SK-N-MC (cell line): ENCODE measurements at regions not wholly inside any gene's neighbourhood (a gene's known extent, or its start where the extent isn't known, plus 50 kb on each side); places are given as distances from the start of the nearest gene placed in this dataset.
A peak's percentile ranks its signal among the peaks of the same experiment; 100 is the strongest.

Experiments used
- DNase-seq: peaks from one replicate; pipeline ENCODE4 v3.0.0-alpha.2; 2011; ENCODE audit warnings: low read depth, low spot score
- H3K27ac ChIP-seq: fragments of 200-600 bp; sonication (generic); 2 replicates; pipeline ENCODE4 v1.5.1; 2016; ENCODE audit warnings: mixed run types
- H3K36me3 ChIP-seq: fragments of 200-600 bp; sonication (generic); 2 replicates; pipeline ENCODE4 v1.6.1; 2017; ENCODE audit warnings: antibody characterized with exemption, low read length, mixed read lengths; ENCODE audit not compliant: insufficient read depth
- H3K4me3 ChIP-seq: fragments of 200-600 bp; sonication (generic); 2 replicates; pipeline ENCODE4 v1.5.1; 2016
- H3K9ac ChIP-seq: fragments of 200-600 bp; sonication (generic); 2 replicates; pipeline ENCODE4 v1.8.0; 2017; ENCODE audit warnings: mixed run types, mixed read lengths; ENCODE audit not compliant: insufficient read length
- H3K9me3 ChIP-seq: fragments of 200-600 bp; sonication (generic); 2 replicates; pipeline ENCODE4 v1.6.1; 2017; ENCODE audit warnings: low read depth, mild to moderate bottlenecking, antibody characterized with exemption, low read length, moderate library complexity, mixed read lengths
- EZH2 ChIP-seq: fragments of 200-600 bp; sonication (generic); IDR thresholded peaks from one replicate; pipeline ENCODE4 v1.6.1; 2017; ENCODE audit warnings: antibody characterized with exemption
- FOXP2 ChIP-seq: optimal IDR thresholded peaks from 2 replicates; pipeline ENCODE3; 2011; ENCODE audit warnings: mild to moderate bottlenecking, moderate library complexity; ENCODE audit not compliant: insufficient read depth; ENCODE audit errors: extremely low read length, control extremely low read depth
- POLR2AphosphoS5 ChIP-seq: IDR thresholded peaks from 2 replicates; pipeline ENCODE4 v1.6.1; 2012; ENCODE audit warnings: mild to moderate bottlenecking, low read depth, low read length, borderline replicate concordance

DNA sequence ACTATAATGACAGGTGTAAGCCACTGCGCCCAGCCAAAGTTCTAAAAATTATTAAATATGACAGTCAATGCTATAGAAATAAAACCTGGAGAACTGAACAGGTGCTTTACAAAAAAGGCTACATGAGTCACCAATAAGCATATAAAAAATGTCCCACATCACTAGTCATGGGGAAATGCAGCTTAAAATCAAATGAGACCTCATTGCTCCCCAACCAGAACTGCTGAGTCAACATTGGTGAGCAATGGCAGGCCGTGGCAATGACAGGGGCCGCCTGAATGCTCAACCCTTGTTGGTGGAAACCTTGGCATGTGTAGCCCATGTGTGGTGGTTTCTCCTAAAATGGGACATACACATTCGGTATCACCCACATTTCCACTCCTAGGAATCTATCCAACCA lies 352.3 kb upstream of the KLF6 start:
- Histone ChIP-seq H3K9me3 (no peaks in the 10 kb centered on the region), H3K36me3 (no peaks in the 10 kb centered on the region), H3K4me3 (no peak overlapping the region), H3K27ac (no peak overlapping the region), H3K9ac (no peak overlapping the region)
- DNase-seq = no peak
- TF ChIP-seq EZH2 (no peak), POLR2AphosphoS5 (no peak), FOXP2 (no peak)

DNA sequence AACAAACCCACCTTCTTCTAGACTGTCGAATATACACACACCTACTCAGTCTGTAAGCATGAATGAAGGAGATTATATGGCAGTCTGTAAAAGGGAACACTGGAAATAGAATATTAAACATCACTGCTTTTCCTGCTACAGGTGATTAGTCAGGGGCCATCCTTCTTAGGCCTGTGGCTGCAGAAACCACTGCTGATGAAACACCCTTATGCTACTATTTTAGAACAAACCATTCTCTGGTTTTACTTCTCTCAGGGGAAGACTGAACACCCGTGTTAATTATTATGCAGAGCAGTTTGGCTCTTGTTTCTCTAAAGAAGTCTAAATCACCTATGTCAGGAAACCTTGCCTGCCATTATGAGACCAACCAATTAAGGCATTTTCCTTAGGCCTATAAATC lies 351.1 kb upstream of the KLF6 start:
- H3K9me3 ChIP-seq = no peaks in the 10 kb centered on the region
- H3K36me3 ChIP-seq = no peaks in the 10 kb centered on the region
- no peak for DNase-seq
- TF ChIP-seq POLR2AphosphoS5 (no peak), FOXP2 (no peak), EZH2 (no peak)
- H3K4me3 ChIP-seq = no peak overlapping the region
- no peak overlapping the region for H3K27ac ChIP-seq
- no peak overlapping the region for H3K9ac ChIP-seq

DNA sequence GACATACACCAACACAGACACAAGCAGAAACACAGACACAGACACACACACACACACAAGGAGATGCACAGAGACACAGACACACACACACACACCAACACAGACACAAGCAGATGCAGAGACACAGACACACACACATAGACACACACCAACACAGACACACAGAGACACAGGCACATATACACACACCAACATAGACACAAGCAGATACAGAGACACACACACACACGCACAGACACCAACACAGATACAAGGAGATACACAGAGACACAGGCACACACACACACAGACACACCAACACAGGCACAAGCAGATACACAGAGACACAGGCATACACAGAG lies 347.2 kb upstream of the KLF6 start:
- H3K4me3 ChIP-seq = peak overlapping the region; percentile 33; the same call in 1 of the 2 replicates
- no peak overlapping the region for H3K9ac ChIP-seq
- DNase-seq = no peak
- no peaks in the 10 kb centered on the region for H3K9me3 ChIP-seq
- no peak for TF ChIP-seq FOXP2
- no peak for TF ChIP-seq POLR2AphosphoS5
- no peak for TF ChIP-seq EZH2
- H3K36me3 ChIP-seq = no peaks in the 10 kb centered on the region
- H3K27ac ChIP-seq = peak overlapping the region; percentile 87; the same call in 1 of the 2 replicates

DNA sequence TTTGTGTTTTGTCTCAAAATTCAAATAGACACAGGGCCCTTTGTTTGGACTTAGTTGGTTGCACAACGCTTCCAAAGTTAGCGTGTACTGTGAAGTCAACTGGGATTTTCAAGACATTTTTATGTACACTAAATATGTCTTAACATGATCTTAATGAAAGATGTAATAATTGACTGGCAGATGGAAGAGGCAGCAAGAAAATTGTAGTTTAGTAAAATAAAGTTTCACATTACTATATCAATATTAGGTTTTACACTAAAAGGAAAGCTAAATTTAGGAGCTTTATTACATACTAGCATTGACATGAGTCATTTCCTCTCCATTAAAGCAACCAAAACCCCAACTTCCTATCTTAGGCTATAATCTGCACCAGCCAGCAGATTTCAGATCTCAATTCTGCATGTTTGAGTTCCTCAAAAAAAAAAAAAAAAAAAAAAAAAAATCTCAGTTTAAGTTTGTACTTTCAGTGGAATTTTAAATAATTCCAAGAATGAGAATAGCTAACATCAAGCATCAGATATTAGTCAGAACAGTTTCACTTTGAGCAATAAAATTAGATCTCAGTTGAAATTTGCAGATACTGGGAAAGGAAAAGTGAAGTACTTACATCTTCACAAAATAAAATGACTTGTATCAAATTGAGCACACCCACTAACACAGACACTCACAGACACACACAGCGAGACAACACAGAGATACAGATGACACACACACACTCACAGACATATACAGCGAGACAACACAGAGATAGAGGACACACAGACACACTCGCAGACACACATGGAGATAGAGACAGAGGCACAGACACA lies 346.6 kb upstream of the KLF6 start:
- Histone ChIP-seq H3K4me3 (peak overlapping the region; percentile 62), H3K36me3 (no peaks in the 10 kb centered on the region), H3K9ac (peak overlapping the region; percentile 51), H3K27ac (peak overlapping the region; percentile 87), H3K9me3 (no peaks in the 10 kb centered on the region)
- TF ChIP-seq EZH2 = no peak
- peak; percentile 23; the same call in 1 of the 2 replicates for TF ChIP-seq POLR2AphosphoS5
- TF ChIP-seq FOXP2 = no peak
- DNase-seq = peak; percentile 71

DNA sequence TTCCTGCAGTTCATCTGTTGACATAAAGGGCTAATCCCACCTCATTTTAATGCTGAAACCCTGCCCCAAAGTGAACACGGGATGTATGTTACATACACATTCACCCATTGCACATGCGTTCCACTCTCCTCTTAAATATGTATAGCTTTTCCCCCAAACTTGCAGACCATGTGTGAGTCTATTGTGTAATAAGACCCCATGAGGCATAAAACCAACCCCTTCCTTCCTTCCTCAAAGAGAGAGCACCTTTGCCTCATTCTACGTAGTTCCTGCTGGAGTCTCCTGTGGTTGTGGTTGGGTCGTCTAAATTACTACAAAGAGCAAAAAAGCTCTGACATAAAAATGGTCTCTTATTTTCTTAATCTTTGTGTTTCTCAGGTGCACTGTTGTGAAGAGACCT lies 345.7 kb upstream of the KLF6 start:
- H3K9ac ChIP-seq = no peak overlapping the region

DNA sequence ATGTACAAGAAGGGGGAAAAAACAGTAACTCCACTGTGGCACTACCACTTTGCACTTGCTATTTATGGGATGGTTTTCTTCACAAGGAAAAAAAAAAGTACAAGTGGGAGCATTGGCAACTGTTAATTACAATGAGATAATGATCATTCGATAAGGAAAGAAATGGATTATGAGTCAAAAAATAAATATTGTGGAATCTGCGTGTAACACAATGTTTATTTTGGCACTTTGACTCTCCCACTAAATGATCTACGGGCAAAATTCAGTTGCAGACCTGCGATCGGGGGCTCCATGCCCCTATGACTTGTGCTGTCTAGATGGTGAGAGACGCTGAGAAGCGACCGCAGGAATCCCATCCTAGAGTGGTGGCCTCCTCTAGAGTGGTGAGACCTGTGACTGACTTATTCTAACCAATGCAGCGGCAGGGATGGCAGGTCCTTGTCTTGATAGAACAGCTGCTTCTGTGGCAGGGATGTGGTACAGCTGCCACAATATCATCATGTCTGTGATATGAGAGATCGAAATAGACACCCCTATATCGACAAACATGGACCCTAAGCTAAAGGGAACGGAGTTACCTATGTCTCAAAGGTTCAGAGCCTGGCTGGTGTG lies 345.0 kb upstream of the KLF6 start:
- Histone ChIP-seq H3K9ac (no peak overlapping the region), H3K27ac (no peak overlapping the region), H3K36me3 (no peaks in the 10 kb centered on the region), H3K4me3 (no peak overlapping the region), H3K9me3 (no peaks in the 10 kb centered on the region)
- no peak for TF ChIP-seq EZH2
- no peak for TF ChIP-seq FOXP2
- no peak for TF ChIP-seq POLR2AphosphoS5
- no peak for DNase-seq

More for the DNA sequence above, 345.7 kb upstream of the KLF6 start:
- Histone ChIP-seq H3K4me3 (peak overlapping the region; percentile 62), H3K9me3 (no peaks in the 10 kb centered on the region), H3K27ac (no peak overlapping the region), H3K36me3 (no peaks in the 10 kb centered on the region)
- DNase-seq = peak; percentile 16
- TF ChIP-seq EZH2 (no peak), FOXP2 (no peak), POLR2AphosphoS5 (no peak)

DNA sequence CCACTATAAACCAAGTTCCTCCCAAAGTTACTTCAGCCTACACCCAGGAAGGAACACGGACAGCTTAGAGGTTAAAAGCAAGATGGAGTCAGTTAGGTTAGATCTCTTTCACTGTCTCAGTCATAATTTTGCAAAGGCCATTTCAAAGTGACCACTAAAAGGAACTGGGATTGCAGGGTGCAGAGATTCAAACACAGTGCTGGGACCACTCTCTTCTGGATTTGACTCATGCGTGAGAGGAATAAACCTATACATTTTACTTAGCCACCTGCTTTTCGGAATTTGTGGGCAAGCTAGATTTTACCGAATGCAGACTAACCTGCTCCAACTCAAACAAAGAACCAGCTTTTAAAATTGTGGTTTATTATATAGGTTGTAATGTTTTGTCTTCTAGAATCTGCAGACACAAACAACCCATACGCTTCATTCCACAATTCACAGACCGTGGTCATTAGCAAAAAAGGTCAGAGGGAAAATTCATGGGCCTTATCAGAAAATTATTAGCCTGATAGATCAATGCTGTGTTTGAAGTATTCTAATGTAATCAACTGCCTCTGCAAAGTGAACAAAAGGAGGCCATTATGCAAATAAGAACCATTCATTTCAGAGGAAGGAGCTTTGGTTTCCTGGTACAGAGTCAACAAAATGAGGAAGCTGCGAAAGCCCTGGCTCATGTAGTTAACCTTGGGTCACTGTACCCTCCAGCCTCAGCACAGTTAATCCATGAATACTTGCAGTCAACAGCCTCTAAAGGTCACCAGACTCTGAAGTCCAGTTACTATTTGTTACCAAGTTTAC lies 342.7 kb upstream of the KLF6 start:
- no peaks in the 10 kb centered on the region for H3K36me3 ChIP-seq
- no peak overlapping the region for H3K4me3 ChIP-seq
- no peak overlapping the region for H3K9ac ChIP-seq
- DNase-seq = no peak
- H3K27ac ChIP-seq = no peak overlapping the region
- TF ChIP-seq POLR2AphosphoS5 (no peak), EZH2 (no peak)
- no peaks in the 10 kb centered on the region for H3K9me3 ChIP-seq

DNA sequence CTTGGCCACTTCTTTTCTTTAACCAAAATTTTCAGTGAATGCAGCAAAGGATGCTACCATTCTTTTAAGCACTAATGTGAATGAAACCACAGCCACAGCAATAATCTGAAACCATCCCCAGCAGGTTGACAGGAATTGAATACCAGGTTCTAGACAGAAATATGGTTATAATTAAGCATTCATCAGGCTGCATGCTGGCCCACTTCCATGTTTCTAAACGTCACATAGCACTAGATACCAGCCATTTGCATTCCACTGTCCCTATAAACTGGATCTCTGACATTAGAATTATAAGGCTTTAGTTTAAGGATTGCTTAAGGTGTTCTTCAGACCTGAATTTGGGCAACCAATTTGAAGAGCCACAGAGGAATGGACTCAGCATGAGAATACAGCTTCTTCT lies 340.8 kb upstream of the KLF6 start:
- TF ChIP-seq FOXP2 (no peak), EZH2 (no peak), POLR2AphosphoS5 (no peak)
- Histone ChIP-seq H3K36me3 (no peaks in the 10 kb centered on the region), H3K4me3 (no peak overlapping the region), H3K9me3 (no peaks in the 10 kb centered on the region), H3K9ac (no peak overlapping the region), H3K27ac (no peak overlapping the region)
- no peak for DNase-seq
